ES-I3 (cell line): ENCODE measurements at regions not wholly inside any gene's neighbourhood (a gene's known extent, or its start where the extent isn't known, plus 50 kb on each side); places are given as distances from the start of the nearest gene placed in this dataset.
"Not testable (repeated sequence)": the region's sequence is repeated elsewhere in the genome, so short reads cannot be mapped to it uniquely, and the experiment has no call there.

Source experiments
- H3K36me3 ChIP-seq: 2 replicates; pipeline ENCODE4 v1.6.1; 2013; ENCODE audit warnings: mild to moderate bottlenecking, low read length, control low read depth, moderate library complexity; ENCODE audit not compliant: insufficient read depth
- H3K4me1 ChIP-seq: 2 replicates; pipeline ENCODE4 v1.6.1; 2013; ENCODE audit warnings: mild to moderate bottlenecking, control low read depth, low read length; ENCODE audit not compliant: insufficient read depth
- H3K9ac ChIP-seq: 2 replicates; pipeline ENCODE4 v1.6.1; 2013; ENCODE audit warnings: low read depth, mild to moderate bottlenecking, low read length, moderate library complexity
- H3K9me3 ChIP-seq: 2 replicates; pipeline ENCODE4 v1.6.1; 2013; ENCODE audit warnings: mild to moderate bottlenecking, low read length, moderate library complexity; ENCODE audit not compliant: control insufficient read depth, insufficient read depth

- no peaks in the 10 kb centered on the region for H3K9me3 ChIP-seq
- H3K36me3 ChIP-seq = peaks cover 4% of the 10 kb centered on the region; the same call in 1 of the 2 replicates
- no peak overlapping the region for H3K9ac ChIP-seq
- peaks cover 6% of the 10 kb centered on the region for H3K4me1 ChIP-seq
These were observed 521.3 kb downstream of the GRIN2A start for GRCh38 chr16:9660898-9661297.

DNA sequence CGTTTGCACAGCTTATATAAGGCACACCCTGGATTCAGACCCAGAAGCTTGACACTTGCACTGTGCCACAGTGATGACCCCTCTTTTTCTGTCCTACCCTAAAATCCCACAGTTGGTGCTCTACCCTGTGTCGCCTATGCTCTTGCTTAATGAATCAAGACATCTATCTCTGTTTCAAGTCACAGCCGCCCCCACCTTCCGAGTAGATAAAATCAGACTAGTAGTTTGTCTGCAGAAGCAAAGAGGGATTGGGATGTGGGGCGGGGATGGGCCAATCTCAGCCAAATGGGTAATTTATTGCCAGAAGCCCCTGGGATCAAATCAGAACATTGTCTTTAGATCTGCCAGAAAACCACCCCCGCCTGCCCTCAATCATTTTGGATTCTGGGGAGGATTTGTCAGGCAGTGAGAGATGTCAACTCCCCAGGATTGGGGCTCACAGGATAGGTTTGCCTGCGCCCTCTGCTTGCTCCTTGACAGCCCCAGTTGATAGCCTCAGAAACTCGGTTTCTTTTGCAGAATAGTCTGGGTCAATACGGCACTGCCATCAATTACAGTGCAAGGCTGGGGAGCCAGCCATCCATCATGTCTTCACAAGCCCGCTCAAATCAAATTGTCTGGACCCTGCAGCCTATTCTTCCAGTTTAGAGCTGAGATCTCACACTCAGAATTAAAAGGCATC is 520.8 kb downstream of the GRIN2A start:
- H3K9me3 ChIP-seq = no peaks in the 10 kb centered on the region
- H3K9ac ChIP-seq = no peak overlapping the region
- H3K36me3 ChIP-seq = peaks cover 10% of the 10 kb centered on the region; the same call in 1 of the 2 replicates
- H3K4me1 ChIP-seq = peaks cover 6% of the 10 kb centered on the region

DNA sequence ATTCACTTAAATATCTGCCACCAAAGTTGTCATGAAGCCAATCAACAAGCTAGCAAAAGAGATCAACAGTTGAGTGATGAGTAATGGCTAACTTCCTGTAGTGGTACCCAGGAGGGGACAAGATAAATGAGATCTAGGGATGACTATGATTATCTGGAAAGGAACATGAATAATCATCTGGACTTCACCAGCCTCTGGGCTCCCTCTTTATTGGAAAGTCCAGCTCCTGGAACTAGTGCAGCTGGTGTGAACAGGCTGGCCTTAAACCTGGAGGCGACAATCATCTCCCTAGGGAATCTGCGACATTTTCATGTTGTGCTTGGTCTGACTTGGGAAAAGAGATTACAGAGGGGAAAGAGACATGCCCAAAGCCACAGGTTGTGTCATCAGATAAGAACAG is 518.6 kb downstream of the GRIN2A start:
- peaks cover 18% of the 10 kb centered on the region; the same call in 1 of the 2 replicates for H3K36me3 ChIP-seq
- H3K9ac ChIP-seq = no peak overlapping the region
- H3K9me3 ChIP-seq = no peaks in the 10 kb centered on the region
- H3K4me1 ChIP-seq = peaks cover 4% of the 10 kb centered on the region; the same call in 1 of the 2 replicates

- no peak overlapping the region for H3K9ac ChIP-seq
- H3K9me3 ChIP-seq = no peaks in the 10 kb centered on the region
- peaks cover 15% of the 10 kb centered on the region for H3K4me1 ChIP-seq
- H3K36me3 ChIP-seq = peaks cover 27% of the 10 kb centered on the region
These were observed 516.4 kb downstream of the GRIN2A start for GRCh38 chr16:9665851-9666271.

GRCh38 chr16:9666834-9667480 is 515.3 kb downstream of the GRIN2A start:
- Histone ChIP-seq H3K9me3 (no peaks in the 10 kb centered on the region), H3K9ac (no peak overlapping the region), H3K4me1 (peaks cover 11% of the 10 kb centered on the region), H3K36me3 (peaks cover 27% of the 10 kb centered on the region)

DNA sequence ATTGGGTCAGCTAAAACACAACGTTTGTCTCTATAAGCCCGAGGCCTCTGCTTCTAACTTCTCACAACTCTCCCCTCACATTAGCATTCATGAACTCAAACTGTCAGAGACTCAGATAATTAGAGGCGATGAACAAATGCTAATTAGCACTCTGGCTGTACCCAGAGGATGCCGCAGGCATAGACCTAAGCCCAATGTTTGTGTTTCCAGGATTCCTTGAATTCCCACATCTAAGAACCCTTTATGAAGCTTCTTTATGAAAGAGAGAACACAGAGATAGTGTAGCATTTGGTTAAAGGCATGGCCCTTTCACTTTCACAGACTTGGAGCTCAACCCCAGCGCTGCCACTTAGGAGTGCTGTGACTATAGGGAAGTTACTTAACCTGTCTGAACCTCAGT is 512.2 kb downstream of the GRIN2A start:
- H3K9ac ChIP-seq = peak overlapping the region; percentile 35
- peaks cover 11% of the 10 kb centered on the region for H3K4me1 ChIP-seq
- peaks cover 23% of the 10 kb centered on the region for H3K36me3 ChIP-seq
- H3K9me3 ChIP-seq = no peaks in the 10 kb centered on the region

GRCh38 chr16:9670616-9671015 is 511.6 kb downstream of the GRIN2A start:
- H3K9ac ChIP-seq = peak overlapping the region; percentile 35; the same call in 1 of the 2 replicates
- not testable (repeated sequence) for H3K9me3 ChIP-seq
- H3K36me3 ChIP-seq = peaks cover 23% of the 10 kb centered on the region
- peaks cover 11% of the 10 kb centered on the region for H3K4me1 ChIP-seq

DNA sequence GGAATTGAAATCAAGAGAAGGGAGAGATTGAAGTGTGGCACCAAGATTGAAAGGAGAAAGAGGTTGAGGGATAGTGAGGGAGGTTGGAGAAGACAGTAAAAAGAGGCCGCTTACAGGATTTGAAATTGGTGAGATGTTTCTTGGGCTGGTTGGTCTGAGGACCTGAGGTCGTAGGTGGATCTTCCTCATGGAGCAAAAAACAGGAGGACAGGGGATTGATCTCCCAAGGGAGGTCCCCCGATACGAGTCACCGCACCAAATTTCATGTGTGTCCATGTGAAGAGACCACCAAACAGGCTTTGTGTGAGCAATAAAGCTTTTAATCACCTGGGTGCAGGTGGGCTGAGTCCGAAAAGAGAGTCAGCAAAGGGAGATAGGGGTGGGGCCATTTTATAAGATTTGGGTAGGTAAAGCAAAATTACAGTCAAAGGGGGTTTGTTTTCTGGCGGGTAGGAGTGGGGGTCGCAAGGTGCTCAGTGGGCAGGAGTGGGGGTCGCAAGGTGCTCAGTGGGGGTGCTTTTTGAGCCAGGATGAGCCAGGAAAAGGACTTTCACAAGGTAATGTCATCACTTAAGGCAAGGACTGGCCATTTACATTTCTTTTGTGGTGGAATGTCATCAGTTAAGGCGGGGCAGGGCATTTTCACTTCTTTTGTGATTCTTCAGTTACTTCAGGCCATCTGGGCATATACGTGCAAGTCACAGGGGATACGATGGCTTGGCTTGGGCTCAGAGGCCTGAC is 505.5 kb downstream of the GRIN2A start:
- H3K9ac ChIP-seq = peak overlapping the region; percentile 79
- peaks cover 46% of the 10 kb centered on the region for H3K4me1 ChIP-seq
- H3K9me3 ChIP-seq, H3K36me3 ChIP-seq: not testable (repeated sequence)

DNA sequence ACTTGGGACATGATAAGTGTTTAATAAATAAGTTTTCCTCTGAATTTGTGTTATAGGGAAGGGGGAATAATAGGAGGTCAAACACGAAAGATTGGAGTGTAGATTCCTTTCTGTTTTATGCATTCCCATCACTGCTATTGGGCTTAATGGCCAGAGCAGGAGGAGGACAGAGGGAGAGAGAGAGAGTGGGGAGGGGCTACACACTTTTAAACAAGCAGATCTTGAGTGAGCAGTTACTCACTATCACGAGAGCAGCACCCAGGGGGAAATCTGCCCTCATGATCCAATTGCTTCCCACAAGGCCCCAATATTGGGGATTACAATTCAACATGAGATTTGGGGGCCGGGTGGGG is 505.0 kb downstream of the GRIN2A start:
- peaks cover 49% of the 10 kb centered on the region for H3K4me1 ChIP-seq
- H3K9ac ChIP-seq = peak overlapping the region; percentile 25; the same call in 1 of the 2 replicates
- no peaks in the 10 kb centered on the region for H3K9me3 ChIP-seq
- H3K36me3 ChIP-seq = no peaks in the 10 kb centered on the region; the same call in 1 of the 2 replicates

DNA sequence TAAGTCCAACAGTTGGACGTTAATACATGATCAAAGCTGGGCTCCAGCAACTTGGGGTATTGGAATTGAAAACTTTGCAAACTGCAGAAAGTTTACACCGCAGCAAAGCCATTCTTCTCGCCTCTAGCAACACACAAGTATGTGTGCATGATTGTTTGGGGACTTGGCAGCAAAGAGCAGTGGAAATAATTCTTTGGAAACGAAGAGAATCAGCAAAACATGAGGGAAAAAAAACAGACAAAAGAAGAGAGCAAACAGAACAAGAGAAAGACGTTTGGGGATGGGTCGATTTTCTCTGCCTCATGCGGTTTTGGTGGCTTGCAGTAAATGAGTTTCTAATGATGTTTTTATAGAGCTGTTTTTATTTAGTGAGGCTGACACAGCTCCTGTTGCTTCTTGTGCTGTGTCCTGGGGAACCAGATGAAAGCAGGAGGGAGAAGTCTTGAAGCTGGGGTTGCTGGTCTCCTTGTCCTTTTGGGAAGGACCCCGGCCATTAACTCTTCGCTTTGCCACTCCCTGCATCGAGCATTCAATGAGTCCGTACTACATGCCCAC is 502.9 kb downstream of the GRIN2A start:
- H3K36me3 ChIP-seq = no peaks in the 10 kb centered on the region; the same call in 1 of the 2 replicates
- peak overlapping the region; percentile 50 for H3K9ac ChIP-seq
- peaks cover 6% of the 10 kb centered on the region for H3K9me3 ChIP-seq
- peaks cover 49% of the 10 kb centered on the region for H3K4me1 ChIP-seq

DNA sequence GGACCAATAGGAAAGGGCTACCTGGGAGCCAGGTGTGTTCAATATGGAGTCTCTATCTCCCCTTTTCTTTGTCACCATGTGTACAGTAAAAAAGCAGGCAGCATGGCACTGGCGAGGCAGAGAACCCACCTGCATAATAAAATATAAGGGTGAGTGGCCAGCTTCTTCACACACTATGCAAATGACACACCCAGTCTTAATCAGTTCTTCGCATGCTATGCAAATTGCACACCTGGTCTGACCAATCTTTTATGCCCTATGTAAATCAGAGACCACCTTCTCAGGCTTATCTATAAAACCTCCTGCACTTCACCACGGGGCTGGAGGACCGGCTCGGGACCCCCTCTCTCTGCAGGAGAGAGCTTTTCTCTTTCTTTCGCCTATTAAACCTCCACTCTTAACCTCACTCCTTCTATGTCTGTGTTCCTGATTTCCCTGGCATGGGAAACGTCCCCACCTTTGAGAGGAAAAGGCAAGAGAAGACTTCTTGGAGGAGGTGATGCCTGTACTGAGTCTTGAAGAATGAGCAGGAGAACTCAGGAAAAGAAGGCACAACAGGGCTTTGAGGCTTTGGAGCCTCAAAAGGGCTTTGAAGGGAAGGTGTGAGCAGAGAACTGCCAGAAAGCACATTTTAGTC is 502.1 kb downstream of the GRIN2A start:
- Histone ChIP-seq H3K36me3 (no peaks in the 10 kb centered on the region; the same call in 1 of the 2 replicates), H3K4me1 (peaks cover 49% of the 10 kb centered on the region), H3K9ac (peak overlapping the region; percentile 50)

DNA sequence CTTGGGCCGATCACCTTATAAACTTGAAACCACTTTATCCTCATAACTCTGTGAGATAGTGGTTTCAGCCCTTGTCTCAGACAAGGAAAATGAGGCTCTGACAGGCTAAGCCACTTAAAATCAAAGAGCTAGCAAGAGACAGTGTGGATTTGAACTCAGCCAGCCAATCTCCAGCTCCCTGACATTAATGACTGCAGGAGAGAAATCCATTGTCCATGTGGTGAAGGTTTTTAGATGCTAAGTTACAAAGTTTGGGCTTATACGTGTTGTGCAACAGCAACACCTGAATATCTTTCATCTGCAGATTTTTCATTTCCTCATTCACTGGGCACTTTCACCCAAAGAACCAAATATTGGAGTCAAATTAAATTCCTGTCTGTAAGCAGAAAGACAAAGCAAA is 501.3 kb downstream of the GRIN2A start:
- Histone ChIP-seq H3K9ac (peak overlapping the region; percentile 50; the same call in 1 of the 2 replicates), H3K36me3 (no peaks in the 10 kb centered on the region), H3K9me3 (peaks cover 6% of the 10 kb centered on the region), H3K4me1 (peaks cover 49% of the 10 kb centered on the region)

More for the DNA sequence above, 502.1 kb downstream of the GRIN2A start:
- H3K9me3 ChIP-seq = peaks cover 6% of the 10 kb centered on the region

DNA sequence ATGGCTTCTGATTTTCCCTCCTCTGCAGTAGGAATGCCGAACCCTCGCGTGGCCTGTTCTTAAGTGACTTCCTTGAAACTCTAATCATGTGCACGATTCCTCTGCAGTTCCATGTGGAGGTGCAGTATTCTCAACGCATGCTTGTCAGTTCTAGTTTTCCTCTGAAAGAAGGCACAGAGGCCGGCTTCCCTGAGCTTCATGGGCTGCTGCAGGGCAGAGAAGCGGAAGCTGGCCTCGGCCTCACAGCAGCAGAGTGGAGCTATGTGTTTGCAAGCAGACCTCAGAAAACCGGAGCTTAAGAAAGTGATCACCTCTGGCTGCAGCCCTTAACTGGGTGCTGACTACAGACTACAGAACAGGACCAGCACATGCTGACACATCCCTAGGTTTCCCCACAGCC is 500.7 kb downstream of the GRIN2A start:
- Histone ChIP-seq H3K36me3 (no peaks in the 10 kb centered on the region), H3K9me3 (peaks cover 6% of the 10 kb centered on the region), H3K9ac (no peak overlapping the region), H3K4me1 (peaks cover 49% of the 10 kb centered on the region)

- H3K4me1 ChIP-seq = peaks cover 47% of the 10 kb centered on the region
- H3K9me3 ChIP-seq = peaks cover 6% of the 10 kb centered on the region
- no peak overlapping the region for H3K9ac ChIP-seq
- no peaks in the 10 kb centered on the region for H3K36me3 ChIP-seq
These were observed 499.9 kb downstream of the GRIN2A start for GRCh38 chr16:9682320-9682719.
